ENCODE measurements at regions not wholly inside any gene's neighbourhood (a gene's known extent, or its start where the extent isn't known, plus 50 kb on each side); places are given as distances from the start of the nearest gene placed in this dataset.

DNA sequence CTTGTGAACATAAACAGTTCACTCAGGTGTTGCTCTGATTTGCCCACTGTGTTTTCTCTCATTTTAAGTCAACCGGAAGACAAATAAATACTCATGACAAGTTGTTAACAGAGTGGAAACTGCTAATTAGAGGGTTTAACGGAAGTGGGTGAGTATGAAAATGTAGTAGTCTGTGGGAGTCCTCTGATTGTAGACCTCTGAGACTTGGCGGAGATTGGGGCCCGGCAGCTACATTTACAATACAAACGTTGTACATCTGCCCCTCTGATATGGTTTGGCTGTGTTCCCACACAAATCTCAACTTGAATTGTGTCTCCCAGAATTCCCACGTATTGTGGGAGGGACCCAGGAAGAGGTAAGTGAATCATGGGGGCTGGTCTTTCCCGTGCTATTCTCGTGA is 107.3 kb upstream of the FAM98A start:
- TF ChIP-seq EP300 (IDR thresholded peaks at IDR 0.05; ENCODE audit: borderline replicate concordance in 1 of 2, control insufficient read depth in 1 of 2, low read depth in 2 of 2, low read length in 2 of 2) (peak in 1 of 2 experiments; percentile 58; a peak in 2 of 4 replicates), RAD21 (IDR thresholded peaks at IDR 0.05; ENCODE audit: insufficient read depth, low read depth, low read length) (no peak), SIN3A (IDR thresholded peaks at IDR 0.05; ENCODE audit: low read depth, low read length) (no peak), HCFC1 (IDR thresholded peaks at IDR 0.05; ENCODE audit: low read length) (no peak), JUND (IDR thresholded peaks at IDR 0.05; ENCODE audit: low read depth, low read length) (no peak), POLR2A (IDR thresholded peaks at IDR 0.05; ENCODE audit: low read depth, low read length) (no peak), POLR2AphosphoS5 (IDR thresholded peaks at IDR 0.05; ENCODE audit: low read length) (no peak), MYC (IDR thresholded peaks at IDR 0.05; ENCODE audit: insufficient read depth, insufficient read length, insufficient replicate concordance, low read length, severe bottlenecking) (no peak), EZH2 (IDR thresholded peaks at IDR 0.05; ENCODE audit: borderline replicate concordance, control insufficient read depth, low read depth, low read length) (no peak), MEF2A (IDR thresholded peaks at IDR 0.05; ENCODE audit: insufficient read depth, low read depth, low read length) (no peak), TAF1 (IDR thresholded peaks at IDR 0.05; ENCODE audit: borderline replicate concordance, low read depth, low read length) (no peak)
- TF ChIP-seq, protein P1, sequence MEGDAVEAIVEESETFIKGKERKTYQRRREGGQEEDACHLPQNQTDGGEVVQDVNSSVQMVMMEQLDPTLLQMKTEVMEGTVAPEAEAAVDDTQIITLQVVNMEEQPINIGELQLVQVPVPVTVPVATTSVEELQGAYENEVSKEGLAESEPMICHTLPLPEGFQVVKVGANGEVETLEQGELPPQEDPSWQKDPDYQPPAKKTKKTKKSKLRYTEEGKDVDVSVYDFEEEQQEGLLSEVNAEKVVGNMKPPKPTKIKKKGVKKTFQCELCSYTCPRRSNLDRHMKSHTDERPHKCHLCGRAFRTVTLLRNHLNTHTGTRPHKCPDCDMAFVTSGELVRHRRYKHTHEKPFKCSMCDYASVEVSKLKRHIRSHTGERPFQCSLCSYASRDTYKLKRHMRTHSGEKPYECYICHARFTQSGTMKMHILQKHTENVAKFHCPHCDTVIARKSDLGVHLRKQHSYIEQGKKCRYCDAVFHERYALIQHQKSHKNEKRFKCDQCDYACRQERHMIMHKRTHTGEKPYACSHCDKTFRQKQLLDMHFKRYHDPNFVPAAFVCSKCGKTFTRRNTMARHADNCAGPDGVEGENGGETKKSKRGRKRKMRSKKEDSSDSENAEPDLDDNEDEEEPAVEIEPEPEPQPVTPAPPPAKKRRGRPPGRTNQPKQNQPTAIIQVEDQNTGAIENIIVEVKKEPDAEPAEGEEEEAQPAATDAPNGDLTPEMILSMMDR (IDR thresholded peaks at IDR 0.05 in 2 of 3, conservative IDR thresholded peaks at IDR 0.05 in 1 of 3; ENCODE audit: control insufficient read depth in 2 of 3, extremely low read depth in 1 of 3, insufficient read depth in 1 of 3, low read depth in 3 of 3, low read length in 3 of 3), result no peak

Data from GM12878 (cell line).